ENCODE measurements at regions not wholly inside any gene's neighbourhood (a gene's known extent, or its start where the extent isn't known, plus 50 kb on each side); places are given as distances from the start of the nearest gene placed in this dataset.

- TF ChIP-seq CTCF (IDR thresholded peaks at IDR 0.05 in 8 of 11, conservative IDR thresholded peaks at IDR 0.05 in 3 of 11) (no peak), POLR2A (IDR thresholded peaks at IDR 0.05) (no peak)
Observed at GRCh38 chr16:6016530-6017184, 919.1 kb upstream of the EEF2KMT start.
